ENCODE measurements at regions not wholly inside any gene's neighbourhood (a gene's known extent, or its start where the extent isn't known, plus 50 kb on each side); places are given as distances from the start of the nearest gene placed in this dataset.

DNA sequence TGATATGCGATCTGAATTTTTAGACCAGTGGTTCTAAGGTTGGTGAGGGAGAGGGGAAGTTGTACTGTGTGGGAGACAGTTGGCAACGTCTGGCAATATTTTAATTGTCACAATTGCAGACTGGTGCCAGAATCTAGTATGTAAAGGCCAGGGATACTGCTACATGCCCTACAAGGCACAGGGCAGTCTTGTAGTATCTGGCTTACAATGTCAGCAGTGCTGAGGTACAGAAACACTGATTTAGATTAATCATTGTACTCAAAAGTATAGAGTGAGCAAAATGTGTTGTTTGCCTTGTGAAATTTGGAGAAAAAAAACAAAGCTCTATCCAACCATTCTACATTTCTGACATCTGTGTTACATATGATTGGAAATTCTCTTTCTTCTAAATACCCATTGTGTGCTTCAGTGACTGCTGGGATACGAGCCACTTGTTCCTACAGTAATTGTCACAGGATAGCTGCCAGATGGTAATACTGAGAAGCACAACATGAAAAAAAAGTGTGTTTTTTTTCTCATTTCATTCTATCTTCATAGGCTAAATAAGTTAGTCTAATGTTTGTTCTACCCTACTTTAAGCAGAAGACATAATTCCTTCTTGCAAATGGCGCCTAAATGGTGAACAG, 526.7 kb upstream of the AGA start:
- no peak overlapping the region for H3K4me3 Mint-ChIP-seq (ENCODE audit: low read depth)
- no peaks in the 10 kb centered on the region for H3K36me3 Mint-ChIP-seq (ENCODE audit: insufficient read depth)
- no peak for TF ChIP-seq CTCF (IDR thresholded peaks at IDR 0.05; ENCODE audit: unreplicated experiment)
- no peaks in the 10 kb centered on the region for H3K4me1 Mint-ChIP-seq (ENCODE audit: low read depth)
- no peaks in the 10 kb centered on the region for H3K27me3 Mint-ChIP-seq
- no peak overlapping the region for H3K27ac Mint-ChIP-seq
- DNase-seq (ENCODE audit: low spot score, unreplicated experiment), result no peak
- no peaks in the 10 kb centered on the region for H3K9me3 Mint-ChIP-seq (ENCODE audit: low read depth)

DNA sequence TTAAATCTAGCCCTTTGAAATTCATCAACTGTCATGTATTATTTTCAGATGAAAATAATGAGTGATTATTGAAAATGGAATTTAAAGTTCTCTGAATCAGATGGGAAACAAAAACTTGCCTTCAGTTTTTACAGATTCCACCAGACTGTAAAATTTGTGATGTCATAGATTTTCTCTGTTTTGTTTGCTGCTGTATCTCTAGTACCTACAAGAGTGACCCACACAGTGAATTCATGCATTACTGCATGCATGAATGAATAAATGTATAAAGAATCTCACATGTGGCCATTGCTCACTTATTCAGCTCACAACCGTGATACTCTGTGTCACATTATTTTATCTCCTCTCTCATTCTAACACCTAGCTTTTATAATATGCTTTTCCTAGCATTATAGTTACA, 532.2 kb upstream of the AGA start:
- TF ChIP-seq CTCF (IDR thresholded peaks at IDR 0.05; ENCODE audit: unreplicated experiment), result no peak
- no peak for DNase-seq (ENCODE audit: low spot score, unreplicated experiment)
- peaks cover 3% of the 10 kb centered on the region for H3K4me1 Mint-ChIP-seq (ENCODE audit: low read depth)
- no peaks in the 10 kb centered on the region for H3K36me3 Mint-ChIP-seq (ENCODE audit: insufficient read depth)
- H3K27me3 Mint-ChIP-seq, result no peaks in the 10 kb centered on the region
- H3K9me3 Mint-ChIP-seq (ENCODE audit: low read depth), result no peaks in the 10 kb centered on the region
- H3K27ac Mint-ChIP-seq, result no peak overlapping the region
- H3K4me3 Mint-ChIP-seq (ENCODE audit: low read depth), result no peak overlapping the region

GRCh38 chr4:177975315-177975987, 533.2 kb upstream of the AGA start:
- Mint-ChIP-seq H3K4me1 (ENCODE audit: low read depth) (peaks cover 3% of the 10 kb centered on the region), H3K4me3 (ENCODE audit: low read depth) (no peak overlapping the region), H3K9me3 (ENCODE audit: low read depth) (no peaks in the 10 kb centered on the region)

DNA sequence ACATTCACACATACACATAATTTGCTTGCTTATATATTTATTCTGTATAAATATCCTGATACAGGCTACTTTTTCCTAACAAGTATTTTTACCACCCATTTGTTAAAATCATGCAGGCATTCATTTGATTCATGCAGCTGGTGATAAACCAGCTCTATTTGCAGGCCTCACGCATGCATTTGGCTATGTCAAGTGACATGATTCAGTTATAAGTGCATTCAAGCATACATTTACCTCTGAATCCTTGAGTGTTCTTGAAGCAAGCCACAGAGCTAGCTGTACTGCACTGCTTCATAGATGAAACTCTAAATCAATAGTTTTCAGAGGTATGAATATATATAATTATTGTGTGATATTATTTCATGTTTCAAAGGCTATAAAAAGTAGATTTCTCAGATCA, 544.0 kb upstream of the AGA start:
- H3K27me3 Mint-ChIP-seq, result no peaks in the 10 kb centered on the region
- TF ChIP-seq CTCF (IDR thresholded peaks at IDR 0.05; ENCODE audit: unreplicated experiment), result no peak
- H3K9me3 Mint-ChIP-seq (ENCODE audit: low read depth), result no peaks in the 10 kb centered on the region
- no peak for DNase-seq (ENCODE audit: low spot score, unreplicated experiment)
- no peaks in the 10 kb centered on the region for H3K4me1 Mint-ChIP-seq (ENCODE audit: low read depth)
- no peak overlapping the region for H3K27ac Mint-ChIP-seq
- H3K4me3 Mint-ChIP-seq (ENCODE audit: low read depth), result no peak overlapping the region
- no peaks in the 10 kb centered on the region for H3K36me3 Mint-ChIP-seq (ENCODE audit: insufficient read depth)

More at GRCh38 chr4:177975315-177975987, 533.2 kb upstream of the AGA start:
- no peak for DNase-seq (ENCODE audit: low spot score, unreplicated experiment)
- H3K36me3 Mint-ChIP-seq (ENCODE audit: insufficient read depth), result no peaks in the 10 kb centered on the region
- TF ChIP-seq CTCF (IDR thresholded peaks at IDR 0.05; ENCODE audit: unreplicated experiment), result no peak
- H3K27me3 Mint-ChIP-seq, result no peaks in the 10 kb centered on the region
- no peak overlapping the region for H3K27ac Mint-ChIP-seq

- Mint-ChIP-seq H3K4me3 (ENCODE audit: low read depth) (no peak overlapping the region), H3K27ac (no peak overlapping the region), H3K27me3 (no peaks in the 10 kb centered on the region), H3K9me3 (ENCODE audit: low read depth) (no peaks in the 10 kb centered on the region), H3K4me1 (ENCODE audit: low read depth) (no peaks in the 10 kb centered on the region), H3K36me3 (ENCODE audit: insufficient read depth) (no peaks in the 10 kb centered on the region)
- DNase-seq (ENCODE audit: low spot score, unreplicated experiment), result no peak
- TF ChIP-seq CTCF (IDR thresholded peaks at IDR 0.05; ENCODE audit: unreplicated experiment), result no peak
Measured at GRCh38 chr4:177987896-177988295, 545.7 kb upstream of the AGA start.
